PFSK-1 (cell line): ENCODE measurements at regions not wholly inside any gene's neighbourhood (a gene's known extent, or its start where the extent isn't known, plus 50 kb on each side); places are given as distances from the start of the nearest gene placed in this dataset.

Experiments
- FOXP2 ChIP-seq: optimal IDR thresholded peaks from 2 replicates; pipeline ENCODE3; 2011; ENCODE audit warnings: borderline replicate concordance, control low read depth, inconsistent platforms; ENCODE audit not compliant: insufficient read depth; ENCODE audit errors: extremely low read length, extremely low read depth
- POLR2AphosphoS5 ChIP-seq: IDR thresholded peaks from 2 replicates; pipeline ENCODE4 v1.6.1; 2012; ENCODE audit warnings: low read depth, mild to moderate bottlenecking, control low read depth, low read length, moderate library complexity
- SIN3A ChIP-seq: IDR thresholded peaks from 2 replicates; pipeline ENCODE4 v1.6.1; 2012; ENCODE audit warnings: mild to moderate bottlenecking, low read length, moderate library complexity, borderline replicate concordance; ENCODE audit not compliant: insufficient read depth
- TAF1 ChIP-seq: IDR thresholded peaks from 2 replicates; pipeline ENCODE4 v1.6.1; 2012; ENCODE audit warnings: low read length, control low read depth, borderline replicate concordance; ENCODE audit not compliant: insufficient read depth
- TF ChIP-seq, protein P1 (sequence below), 2 experiments: IDR thresholded peaks; 2 replicates each; pipeline versions ENCODE4 v1.6.1 to v1.8.0; 2011 to 2012; ENCODE audit warnings: low read depth in 2 of 2, low read length in 2 of 2, control low read depth in 1 of 2, inconsistent platforms in 1 of 2, mild to moderate bottlenecking in 1 of 2, moderate library complexity in 1 of 2; ENCODE audit not compliant: insufficient read depth in 1 of 2

DNA sequence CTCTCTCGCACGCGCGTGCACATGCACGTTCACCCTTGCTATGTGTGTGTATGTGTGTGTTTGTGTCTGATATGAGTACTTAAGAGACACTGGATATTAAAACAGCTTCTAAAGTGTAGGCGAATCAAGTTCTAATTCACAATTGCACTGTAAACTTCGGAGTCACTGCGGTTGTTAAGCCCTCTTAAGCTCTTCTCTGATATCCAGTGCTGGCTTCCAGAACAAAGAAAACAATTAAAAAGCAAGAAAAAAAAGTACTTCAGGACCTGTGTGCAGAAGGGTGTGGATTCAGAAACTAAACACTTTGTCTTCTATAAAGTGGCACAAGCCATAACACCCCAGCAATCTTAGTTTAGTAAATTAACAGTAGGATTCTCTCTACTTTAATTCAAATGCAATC, 300.2 kb downstream of the PCDH7 start:
- no peak for TF ChIP-seq POLR2AphosphoS5
- TF ChIP-seq, protein P1, sequence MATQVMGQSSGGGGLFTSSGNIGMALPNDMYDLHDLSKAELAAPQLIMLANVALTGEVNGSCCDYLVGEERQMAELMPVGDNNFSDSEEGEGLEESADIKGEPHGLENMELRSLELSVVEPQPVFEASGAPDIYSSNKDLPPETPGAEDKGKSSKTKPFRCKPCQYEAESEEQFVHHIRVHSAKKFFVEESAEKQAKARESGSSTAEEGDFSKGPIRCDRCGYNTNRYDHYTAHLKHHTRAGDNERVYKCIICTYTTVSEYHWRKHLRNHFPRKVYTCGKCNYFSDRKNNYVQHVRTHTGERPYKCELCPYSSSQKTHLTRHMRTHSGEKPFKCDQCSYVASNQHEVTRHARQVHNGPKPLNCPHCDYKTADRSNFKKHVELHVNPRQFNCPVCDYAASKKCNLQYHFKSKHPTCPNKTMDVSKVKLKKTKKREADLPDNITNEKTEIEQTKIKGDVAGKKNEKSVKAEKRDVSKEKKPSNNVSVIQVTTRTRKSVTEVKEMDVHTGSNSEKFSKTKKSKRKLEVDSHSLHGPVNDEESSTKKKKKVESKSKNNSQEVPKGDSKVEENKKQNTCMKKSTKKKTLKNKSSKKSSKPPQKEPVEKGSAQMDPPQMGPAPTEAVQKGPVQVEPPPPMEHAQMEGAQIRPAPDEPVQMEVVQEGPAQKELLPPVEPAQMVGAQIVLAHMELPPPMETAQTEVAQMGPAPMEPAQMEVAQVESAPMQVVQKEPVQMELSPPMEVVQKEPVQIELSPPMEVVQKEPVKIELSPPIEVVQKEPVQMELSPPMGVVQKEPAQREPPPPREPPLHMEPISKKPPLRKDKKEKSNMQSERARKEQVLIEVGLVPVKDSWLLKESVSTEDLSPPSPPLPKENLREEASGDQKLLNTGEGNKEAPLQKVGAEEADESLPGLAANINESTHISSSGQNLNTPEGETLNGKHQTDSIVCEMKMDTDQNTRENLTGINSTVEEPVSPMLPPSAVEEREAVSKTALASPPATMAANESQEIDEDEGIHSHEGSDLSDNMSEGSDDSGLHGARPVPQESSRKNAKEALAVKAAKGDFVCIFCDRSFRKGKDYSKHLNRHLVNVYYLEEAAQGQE (IDR thresholded peaks at IDR 0.05; ENCODE audit: insufficient read depth in 1 of 2, low read depth in 2 of 2, low read length in 2 of 2): no peak

DNA sequence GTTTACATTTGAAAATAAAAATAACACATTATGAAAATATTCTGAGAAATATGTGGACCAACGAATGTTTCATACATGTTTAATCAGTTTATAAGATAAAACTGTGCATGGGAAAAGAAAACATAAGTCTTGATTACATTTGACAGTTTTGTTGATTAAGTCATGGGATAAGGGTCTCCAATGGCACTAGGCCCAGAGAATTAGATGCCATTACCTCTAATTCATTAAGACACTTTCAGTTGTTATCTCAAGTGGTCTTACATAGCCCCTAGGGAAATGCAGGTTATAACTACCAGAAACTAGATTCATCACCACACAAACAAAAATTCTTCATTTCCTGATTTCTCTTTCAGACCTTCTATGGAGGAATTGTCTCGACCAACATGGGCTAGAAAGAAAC, 300.8 kb downstream of the PCDH7 start:
- TF ChIP-seq, protein P1 (IDR thresholded peaks at IDR 0.05; ENCODE audit: insufficient read depth in 1 of 2, low read depth in 2 of 2, low read length in 2 of 2): no peak
- no peak for TF ChIP-seq FOXP2
- no peak for TF ChIP-seq POLR2AphosphoS5
- TF ChIP-seq TAF1: no peak
- no peak for TF ChIP-seq SIN3A

DNA sequence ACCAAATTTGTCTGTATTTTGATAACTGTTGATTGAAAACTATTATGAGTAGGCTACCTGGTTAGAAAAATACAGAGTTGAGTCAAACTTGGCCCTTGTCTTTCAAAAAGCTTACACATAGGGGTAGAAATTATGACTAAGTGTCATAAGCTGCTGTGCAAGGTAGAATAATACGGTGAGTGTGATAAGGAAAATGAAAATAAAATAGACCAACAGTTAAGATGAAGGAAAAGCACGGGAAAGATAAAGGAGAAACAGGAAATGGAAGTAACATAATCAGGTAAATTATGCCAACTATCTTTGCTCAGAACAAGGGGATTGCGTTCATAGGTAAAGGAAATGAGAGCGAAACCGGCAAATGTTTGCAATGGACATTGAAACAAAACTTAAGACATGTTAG, 302.5 kb downstream of the PCDH7 start:
- TF ChIP-seq, protein P1 (IDR thresholded peaks at IDR 0.05; ENCODE audit: insufficient read depth in 1 of 2, low read depth in 2 of 2, low read length in 2 of 2): no peak
- no peak for TF ChIP-seq TAF1
- no peak for TF ChIP-seq POLR2AphosphoS5
- no peak for TF ChIP-seq FOXP2
- TF ChIP-seq SIN3A: no peak

DNA sequence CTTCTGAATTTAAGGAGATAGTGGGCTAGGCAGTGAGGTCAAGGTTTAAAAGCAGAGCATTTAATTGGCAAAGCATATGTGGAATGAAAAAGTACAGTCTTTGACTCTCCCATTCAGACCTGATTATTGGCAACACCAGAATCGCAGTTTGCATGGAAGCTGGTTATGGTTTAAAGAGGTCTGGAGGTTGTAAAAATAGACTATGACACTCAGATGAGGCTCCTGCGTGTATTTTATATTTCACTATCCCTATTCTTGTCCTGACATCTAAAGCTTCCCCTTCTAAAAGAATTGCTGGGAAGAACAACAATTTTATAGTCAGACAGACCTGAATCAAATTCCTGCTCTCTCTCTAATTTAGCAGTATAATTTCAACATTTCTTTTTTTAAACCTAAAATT, 302.9 kb downstream of the PCDH7 start:
- no peak for TF ChIP-seq POLR2AphosphoS5
- no peak for TF ChIP-seq SIN3A

DNA sequence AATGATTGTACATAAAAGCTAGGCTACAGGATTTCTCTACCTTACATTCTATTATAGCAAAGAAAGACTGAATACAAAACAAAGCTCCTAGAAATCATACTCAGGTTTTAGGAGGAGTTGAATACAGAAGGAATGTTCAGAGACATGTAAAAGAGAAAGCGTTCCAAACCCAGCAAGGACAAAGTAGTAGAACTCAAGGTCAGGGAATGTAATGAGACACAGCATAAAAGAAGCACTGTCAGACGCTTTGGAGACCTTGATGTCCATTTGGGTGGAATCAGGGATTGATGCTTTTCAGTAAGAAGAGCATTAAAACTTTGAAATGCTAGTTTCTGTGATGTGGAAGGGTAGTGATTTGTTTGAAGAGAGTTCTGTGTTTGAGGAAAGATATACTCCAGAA, 303.6 kb downstream of the PCDH7 start:
- TF ChIP-seq FOXP2: no peak
- TF ChIP-seq TAF1: no peak
- TF ChIP-seq SIN3A: no peak
- TF ChIP-seq, protein P1 (IDR thresholded peaks at IDR 0.05; ENCODE audit: insufficient read depth in 1 of 2, low read depth in 2 of 2, low read length in 2 of 2): no peak
- TF ChIP-seq POLR2AphosphoS5: no peak

DNA sequence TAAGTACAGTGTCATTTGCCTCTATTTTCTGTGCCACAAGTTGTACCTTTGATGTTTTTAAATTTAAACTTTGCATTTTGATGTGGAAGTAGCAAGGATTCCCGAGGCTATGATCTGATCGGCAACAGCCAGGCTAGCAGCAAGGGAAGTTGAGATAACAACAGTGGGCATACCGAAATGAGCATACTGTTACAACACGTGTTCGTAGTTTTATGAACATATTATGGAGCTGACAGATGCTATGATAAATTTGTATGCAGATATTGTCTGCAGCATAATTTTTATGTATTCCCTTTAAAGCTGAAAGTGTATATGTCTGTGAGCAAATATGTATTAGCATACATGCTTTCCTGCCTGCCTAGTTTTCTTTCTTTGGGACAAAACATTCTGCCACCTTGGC, 306.1 kb downstream of the PCDH7 start:
- TF ChIP-seq TAF1: no peak
- TF ChIP-seq FOXP2: no peak
- TF ChIP-seq POLR2AphosphoS5: no peak
- TF ChIP-seq SIN3A: no peak
- TF ChIP-seq, protein P1 (IDR thresholded peaks at IDR 0.05; ENCODE audit: insufficient read depth in 1 of 2, low read depth in 2 of 2, low read length in 2 of 2): no peak
